GM19372 (cell line): ENCODE measurements at regions not wholly inside any gene's neighbourhood (a gene's known extent, or its start where the extent isn't known, plus 50 kb on each side); places are given as distances from the start of the nearest gene placed in this dataset.

Experiments
- ATAC-seq: cut with Tn5 transposase; IDR thresholded peaks from one replicate; pipeline ENCODE4 v1.9.1; 2021; ENCODE audit warnings: mild to moderate bottlenecking, low read depth, moderate library complexity; ENCODE audit not compliant: unreplicated experiment

DNA sequence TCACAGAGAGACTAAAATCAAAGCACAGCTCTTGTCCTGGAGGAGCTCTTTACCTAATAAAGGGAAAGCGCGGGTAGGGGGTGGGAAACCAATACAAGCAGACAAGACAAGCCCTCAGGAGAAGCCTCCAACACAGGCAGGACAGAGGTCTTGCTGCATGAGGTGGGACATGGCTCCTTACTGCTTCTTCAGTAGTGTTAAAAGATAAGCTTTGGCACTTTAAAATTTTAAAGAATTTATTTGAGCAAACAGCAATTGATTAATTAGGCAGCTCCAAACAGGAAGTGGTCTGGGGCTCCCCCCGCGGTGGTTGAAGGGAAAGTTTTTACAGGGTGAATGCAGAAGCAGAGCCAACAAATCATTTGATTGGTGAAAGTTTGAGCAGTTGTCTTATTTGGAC lies 50.3 kb upstream of the MACC1 start:
- ATAC-seq, result no peak

DNA sequence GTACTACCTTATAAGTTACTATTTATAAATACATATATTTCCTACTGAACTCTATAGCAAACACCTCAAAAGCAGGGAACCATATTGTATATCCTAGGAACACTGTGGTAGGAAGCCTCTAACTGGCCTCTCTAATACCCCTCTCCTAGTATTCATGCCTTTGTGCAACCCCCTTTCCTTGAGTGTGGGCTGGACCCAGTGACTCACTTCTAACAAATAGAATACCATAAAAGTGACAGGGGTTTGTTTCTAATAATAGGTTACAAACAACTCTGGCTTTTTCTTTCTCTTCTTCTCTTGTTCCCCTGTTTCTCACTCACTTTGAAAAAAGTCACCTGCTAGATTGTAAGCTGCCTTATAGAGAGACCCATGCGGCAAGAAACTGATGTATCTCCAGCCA lies 51.6 kb upstream of the MACC1 start:
- no peak for ATAC-seq

DNA sequence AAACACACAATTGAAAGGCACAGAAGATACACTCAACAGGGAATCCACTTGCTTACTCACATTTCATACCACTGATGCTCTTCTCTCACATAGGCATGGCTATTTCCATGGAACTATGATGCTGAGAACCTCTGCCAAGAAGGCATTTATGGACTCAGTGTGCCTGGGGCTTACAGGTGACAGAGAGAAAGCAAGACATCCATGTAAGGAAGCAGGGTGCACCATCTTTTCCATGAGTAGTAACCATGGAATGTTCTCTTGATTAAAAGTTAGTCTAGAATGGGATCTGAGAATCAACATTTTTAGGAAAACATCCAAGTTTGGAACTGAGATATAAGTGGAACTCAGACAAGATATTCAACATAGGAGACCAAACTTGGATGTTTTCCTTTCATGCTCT lies 52.5 kb upstream of the MACC1 start:
- no peak for ATAC-seq

DNA sequence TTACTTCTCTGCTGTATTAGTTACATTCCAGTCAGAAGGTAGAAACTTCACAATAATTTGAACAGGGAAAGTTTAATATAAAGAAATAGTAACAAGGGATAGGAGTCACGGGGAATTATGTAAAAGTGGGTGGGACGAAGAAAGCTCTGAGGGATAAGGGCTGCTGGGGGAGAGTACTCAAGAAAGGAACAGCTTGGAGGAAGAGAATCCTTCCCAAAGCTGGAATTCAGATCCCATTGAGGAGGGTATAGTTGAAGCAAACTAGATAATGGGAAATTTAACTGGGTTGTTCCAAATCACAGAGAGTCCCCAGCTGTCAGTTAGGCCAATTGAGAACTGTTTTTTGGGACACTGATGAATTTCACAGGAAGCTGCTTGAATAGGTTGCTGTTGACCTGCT lies 53.2 kb upstream of the MACC1 start:
- no peak for ATAC-seq

DNA sequence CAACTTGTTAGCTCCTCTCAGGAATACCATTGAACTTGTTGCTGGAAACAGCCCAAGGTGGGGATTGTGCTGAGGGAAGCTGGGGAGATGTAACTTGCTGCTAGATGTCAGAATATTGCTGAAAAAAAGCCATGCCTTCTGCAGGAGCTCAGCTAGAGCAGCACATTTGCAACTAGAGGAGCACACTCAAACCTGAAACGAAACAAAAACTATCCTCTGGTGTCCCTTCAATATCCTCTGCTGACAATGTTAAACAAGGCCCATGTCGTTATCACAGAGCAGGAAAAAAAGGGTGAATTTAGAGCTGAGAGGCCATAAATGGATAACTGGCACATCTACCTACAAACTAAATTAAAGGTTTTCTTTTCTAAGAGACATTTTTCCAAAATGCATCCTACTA lies 53.7 kb upstream of the MACC1 start:
- ATAC-seq, result peak; percentile 71

DNA sequence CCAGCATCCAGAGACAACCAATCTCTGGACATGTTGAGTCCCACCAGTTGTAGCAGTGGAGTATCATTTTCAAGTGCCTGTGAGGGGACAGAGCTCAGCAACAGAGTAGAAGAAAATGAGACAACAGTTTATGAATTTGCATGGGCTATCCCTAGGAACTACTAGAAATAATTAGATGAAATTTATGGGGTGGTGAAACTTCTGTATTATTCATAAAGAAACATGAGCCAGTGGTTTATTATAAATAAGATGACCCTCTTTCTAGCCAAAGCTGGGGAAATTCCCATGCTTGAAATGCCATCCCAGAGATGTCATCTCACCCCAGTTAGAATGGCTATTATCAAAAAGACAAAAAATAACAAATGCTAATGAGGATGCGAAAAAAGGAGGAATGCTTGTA lies 55.1 kb upstream of the ITGB8 start:
- ATAC-seq, result no peak

DNA sequence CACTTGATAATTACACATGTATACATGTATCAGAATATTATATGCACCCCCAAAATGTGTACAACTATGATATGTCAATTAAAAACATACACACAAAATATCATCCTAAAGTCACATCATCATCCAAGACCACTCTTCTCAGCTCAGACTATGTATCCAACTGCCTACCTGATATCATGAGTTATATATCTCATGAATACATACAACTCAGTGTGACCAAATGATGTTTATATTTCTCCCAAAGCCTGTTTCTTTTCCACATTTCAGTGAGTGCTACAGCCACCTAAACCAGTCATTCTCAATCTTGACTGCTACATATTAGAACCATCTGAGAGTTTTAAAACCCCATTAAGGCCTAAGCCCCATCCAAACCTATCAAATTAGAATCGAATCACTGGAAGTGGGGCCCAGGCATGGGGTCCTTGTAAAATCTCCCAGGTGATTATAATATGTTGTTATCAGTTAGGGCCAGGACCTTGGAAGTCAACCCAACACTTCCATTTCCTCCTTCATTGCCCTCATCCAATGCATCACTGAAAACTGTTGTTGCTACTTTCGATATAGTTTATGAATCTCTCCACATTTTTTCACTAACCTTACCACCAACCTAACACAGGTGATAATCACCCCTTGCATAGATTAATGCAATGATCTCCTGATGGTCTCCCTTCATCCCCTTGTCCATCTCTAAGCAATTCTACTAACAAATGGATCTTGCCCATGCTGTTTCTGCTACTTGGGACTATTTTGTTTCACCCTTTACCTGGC lies 53.8 kb upstream of the ITGB8 start:
- ATAC-seq, result no peak

DNA sequence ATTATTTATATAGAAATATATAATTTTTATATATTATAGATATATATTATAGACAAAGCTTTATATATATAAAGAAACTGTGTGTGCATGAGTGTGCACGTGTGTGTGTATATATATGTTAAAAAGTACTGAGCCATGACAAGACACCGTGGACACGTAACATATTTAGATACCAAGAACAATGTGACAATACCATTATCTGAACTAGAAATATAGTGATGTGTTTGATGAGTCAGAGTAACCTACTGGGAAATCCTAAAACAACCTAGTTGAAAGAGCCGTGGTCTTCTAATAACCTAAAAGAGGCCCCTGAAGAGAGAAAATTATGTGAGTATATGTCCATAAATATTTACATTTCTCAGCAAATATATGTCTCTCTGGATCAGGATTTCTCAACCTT lies 50.7 kb upstream of the ITGB8 start:
- no peak for ATAC-seq

DNA sequence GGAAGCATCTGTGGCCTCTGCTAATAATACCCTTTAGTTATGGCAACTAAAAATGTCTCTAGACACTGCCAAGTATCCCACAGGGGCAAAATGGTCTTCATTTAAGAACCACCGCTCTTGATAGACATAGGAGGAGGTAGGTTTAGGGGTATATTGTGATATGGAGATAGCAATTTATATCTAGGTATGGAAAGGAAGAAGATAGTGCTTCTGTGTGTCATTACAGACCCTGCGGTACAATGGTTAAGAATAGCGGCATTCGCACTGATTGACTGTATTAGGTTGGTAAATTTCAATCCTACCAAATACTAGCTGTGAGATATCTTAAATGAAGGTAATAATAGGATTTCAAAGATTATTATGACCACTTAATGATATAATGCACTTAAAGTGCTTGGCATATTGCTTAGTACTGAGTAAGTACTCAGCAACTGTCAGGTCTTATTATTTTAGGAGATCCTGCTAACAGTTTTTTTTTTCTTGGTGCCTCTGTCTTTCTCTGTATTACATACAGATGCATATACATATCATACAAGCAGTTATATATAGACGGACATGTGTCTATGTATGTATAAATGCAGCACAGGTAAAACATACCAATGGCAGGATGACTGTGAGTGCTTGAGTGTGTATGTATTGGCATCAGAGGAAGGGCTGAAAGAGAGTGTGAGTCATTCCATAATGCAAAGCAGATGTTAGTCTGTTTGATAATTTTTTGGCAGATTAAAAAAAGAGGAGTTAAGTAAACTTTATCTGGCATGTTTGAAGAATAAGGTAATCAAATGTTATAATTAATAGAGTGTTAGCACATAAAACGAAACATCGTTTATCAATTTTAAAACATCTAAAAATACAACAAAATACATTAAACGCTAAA lies 50.0 kb upstream of the ITGB8 start:
- ATAC-seq, result no peak
